Type B pancreatic cell (in vitro differentiated cells): ENCODE measurements at regions not wholly inside any gene's neighbourhood (a gene's known extent, or its start where the extent isn't known, plus 50 kb on each side); places are given as distances from the start of the nearest gene placed in this dataset.

Source experiments
- DNase-seq: peaks from one replicate; pipeline ENCODE4 v3.0.0; 2021; ENCODE audit warnings: mixed read lengths; ENCODE audit not compliant: unreplicated experiment; ENCODE audit errors: extremely low spot score
- H3K27ac Mint-ChIP-seq: 2 replicates; pipeline ENCODE4 v1.8.0; 2021; ENCODE audit warnings: mild to moderate bottlenecking, mixed read lengths
- H3K27me3 Mint-ChIP-seq: 2 replicates; pipeline ENCODE4 v1.8.0; 2021; ENCODE audit warnings: mixed read lengths
- H3K36me3 Mint-ChIP-seq: 2 replicates; pipeline ENCODE4 v1.8.0; 2021; ENCODE audit warnings: mixed read lengths
- H3K4me1 Mint-ChIP-seq: one replicate; pipeline ENCODE4 v1.8.0; 2021; ENCODE audit warnings: mixed read lengths; ENCODE audit not compliant: unreplicated experiment
- H3K4me3 Mint-ChIP-seq: 2 replicates; pipeline ENCODE4 v1.8.0; 2021; ENCODE audit warnings: mild to moderate bottlenecking, mixed read lengths
- H3K9me3 Mint-ChIP-seq: 2 replicates; pipeline ENCODE4 v1.8.0; 2021; ENCODE audit warnings: mixed read lengths
- CTCF ChIP-seq: fragments of 200-600 bp; sonication (generic); conservative IDR thresholded peaks from 2 replicates; pipeline ENCODE4 v1.5.0; 2021; ENCODE audit warnings: antibody characterized with exemption, mild to moderate bottlenecking

GRCh38 chr13:30034458-30034795, 184.0 kb upstream of the UBL3 start:
- no peak for DNase-seq
- no peak overlapping the region for H3K4me3 Mint-ChIP-seq
- no peaks in the 10 kb centered on the region for H3K9me3 Mint-ChIP-seq
- no peak for TF ChIP-seq CTCF
- H3K4me1 Mint-ChIP-seq: peaks cover 18% of the 10 kb centered on the region
- H3K27me3 Mint-ChIP-seq: peaks cover 12% of the 10 kb centered on the region
- no peaks in the 10 kb centered on the region for H3K36me3 Mint-ChIP-seq
- H3K27ac Mint-ChIP-seq: no peak overlapping the region

- Mint-ChIP-seq H3K27ac (no peak overlapping the region), H3K4me3 (no peak overlapping the region)
- DNase-seq: no peak
These were observed 183.5 kb upstream of the UBL3 start for GRCh38 chr13:30033681-30034457.

GRCh38 chr13:30032263-30032662, 181.8 kb upstream of the UBL3 start:
- Mint-ChIP-seq H3K27me3 (peaks cover 5% of the 10 kb centered on the region), H3K27ac (no peak overlapping the region), H3K4me3 (no peak overlapping the region), H3K9me3 (no peaks in the 10 kb centered on the region), H3K36me3 (no peaks in the 10 kb centered on the region), H3K4me1 (peaks cover 5% of the 10 kb centered on the region)
- no peak for TF ChIP-seq CTCF
- DNase-seq: no peak

More at GRCh38 chr13:30033681-30034457, 183.5 kb upstream of the UBL3 start:
- H3K27me3 Mint-ChIP-seq: peaks cover 12% of the 10 kb centered on the region
- peaks cover 12% of the 10 kb centered on the region for H3K4me1 Mint-ChIP-seq
- no peaks in the 10 kb centered on the region for H3K36me3 Mint-ChIP-seq
- TF ChIP-seq CTCF: no peak
- no peaks in the 10 kb centered on the region for H3K9me3 Mint-ChIP-seq

GRCh38 chr13:30031488-30031887, 181.1 kb upstream of the UBL3 start:
- no peaks in the 10 kb centered on the region for H3K36me3 Mint-ChIP-seq
- H3K9me3 Mint-ChIP-seq: no peaks in the 10 kb centered on the region
- H3K4me3 Mint-ChIP-seq: no peak overlapping the region
- H3K27ac Mint-ChIP-seq: no peak overlapping the region
- TF ChIP-seq CTCF: no peak
- peaks cover under 1% of the 10 kb centered on the region for H3K27me3 Mint-ChIP-seq
- H3K4me1 Mint-ChIP-seq: peaks cover 5% of the 10 kb centered on the region
- no peak for DNase-seq

- Mint-ChIP-seq H3K27ac (no peak overlapping the region), H3K9me3 (no peaks in the 10 kb centered on the region), H3K4me1 (peaks cover 5% of the 10 kb centered on the region), H3K4me3 (no peak overlapping the region), H3K36me3 (no peaks in the 10 kb centered on the region), H3K27me3 (no peaks in the 10 kb centered on the region)
- TF ChIP-seq CTCF: no peak
- DNase-seq: no peak
These were observed 179.8 kb upstream of the UBL3 start for GRCh38 chr13:30030141-30030750.
